ENCODE measurements at regions not wholly inside any gene's neighbourhood (a gene's known extent, or its start where the extent isn't known, plus 50 kb on each side); places are given as distances from the start of the nearest gene placed in this dataset.

DNA sequence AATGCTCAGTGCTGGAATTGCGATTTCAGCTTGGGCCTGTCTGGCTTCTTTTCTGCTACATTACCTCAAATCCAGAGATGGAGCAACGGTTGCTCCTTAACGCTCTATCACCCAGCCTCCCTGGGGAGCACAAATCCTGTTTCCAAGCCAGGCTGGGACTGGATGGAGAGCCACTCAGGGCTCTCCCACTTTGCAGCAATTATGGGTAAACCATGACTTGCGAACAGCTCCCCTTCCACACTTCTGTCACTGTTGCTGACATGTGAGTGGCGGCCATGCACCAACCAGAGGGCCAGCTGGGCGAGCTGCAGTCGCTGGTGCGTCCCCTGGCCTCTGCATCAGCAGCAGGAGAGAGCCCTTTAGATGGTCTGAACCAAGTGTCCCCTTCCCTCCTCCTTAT, 65.1 kb upstream of the RAB4A start:
- TF ChIP-seq, protein P1, sequence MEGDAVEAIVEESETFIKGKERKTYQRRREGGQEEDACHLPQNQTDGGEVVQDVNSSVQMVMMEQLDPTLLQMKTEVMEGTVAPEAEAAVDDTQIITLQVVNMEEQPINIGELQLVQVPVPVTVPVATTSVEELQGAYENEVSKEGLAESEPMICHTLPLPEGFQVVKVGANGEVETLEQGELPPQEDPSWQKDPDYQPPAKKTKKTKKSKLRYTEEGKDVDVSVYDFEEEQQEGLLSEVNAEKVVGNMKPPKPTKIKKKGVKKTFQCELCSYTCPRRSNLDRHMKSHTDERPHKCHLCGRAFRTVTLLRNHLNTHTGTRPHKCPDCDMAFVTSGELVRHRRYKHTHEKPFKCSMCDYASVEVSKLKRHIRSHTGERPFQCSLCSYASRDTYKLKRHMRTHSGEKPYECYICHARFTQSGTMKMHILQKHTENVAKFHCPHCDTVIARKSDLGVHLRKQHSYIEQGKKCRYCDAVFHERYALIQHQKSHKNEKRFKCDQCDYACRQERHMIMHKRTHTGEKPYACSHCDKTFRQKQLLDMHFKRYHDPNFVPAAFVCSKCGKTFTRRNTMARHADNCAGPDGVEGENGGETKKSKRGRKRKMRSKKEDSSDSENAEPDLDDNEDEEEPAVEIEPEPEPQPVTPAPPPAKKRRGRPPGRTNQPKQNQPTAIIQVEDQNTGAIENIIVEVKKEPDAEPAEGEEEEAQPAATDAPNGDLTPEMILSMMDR (IDR thresholded peaks at IDR 0.05; ENCODE audit: poor library complexity): no peak
- no peak for TF ChIP-seq EZH2 (IDR thresholded peaks at IDR 0.05; ENCODE audit: borderline replicate concordance)

Data from hepatocyte (in vitro differentiated cells).